H4 (cell line): ENCODE measurements at regions not wholly inside any gene's neighbourhood (a gene's known extent, or its start where the extent isn't known, plus 50 kb on each side); places are given as distances from the start of the nearest gene placed in this dataset.

ENCODE experiments used
- DNase-seq: peaks from one replicate; pipeline ENCODE4 v3.0.0-alpha.2; 2015; ENCODE audit warnings: low spot score

GRCh38 chr12:93299262-93299846, 78.4 kb upstream of the NUDT4 start:
- no peak for DNase-seq

GRCh38 chr12:93300611-93301021, 77.1 kb upstream of the NUDT4 start:
- no peak for DNase-seq

GRCh38 chr12:93302331-93303229, 75.1 kb upstream of the NUDT4 start:
- DNase-seq, result no peak

GRCh38 chr12:93306636-93307035, 71.1 kb upstream of the NUDT4 start:
- no peak for DNase-seq

- DNase-seq, result no peak
Observed at GRCh38 chr12:93308281-93308680, 69.4 kb upstream of the NUDT4 start.

- DNase-seq, result no peak
Observed at GRCh38 chr12:93311827-93312226, 65.9 kb upstream of the NUDT4 start.

GRCh38 chr12:93314177-93314497, 63.6 kb upstream of the NUDT4 start:
- DNase-seq, result no peak

GRCh38 chr12:93315385-93315906, 62.3 kb upstream of the NUDT4 start:
- no peak for DNase-seq

GRCh38 chr12:93315907-93316622, 61.7 kb upstream of the NUDT4 start:
- no peak for DNase-seq

GRCh38 chr12:93316623-93316971, 61.1 kb upstream of the NUDT4 start:
- no peak for DNase-seq

GRCh38 chr12:93317227-93317626, 60.5 kb upstream of the NUDT4 start:
- no peak for DNase-seq

GRCh38 chr12:93318720-93319522, 58.8 kb upstream of the NUDT4 start:
- no peak for DNase-seq

- DNase-seq, result no peak
Observed at GRCh38 chr12:93319523-93320050, 58.1 kb upstream of the NUDT4 start.

- DNase-seq, result peak; percentile 20
Observed at GRCh38 chr12:93322784-93323183, 54.9 kb upstream of the NUDT4 start.

- no peak for DNase-seq
Observed at GRCh38 chr12:93323625-93324329, 53.9 kb upstream of the NUDT4 start.

GRCh38 chr12:93325855-93326254, 51.9 kb upstream of the NUDT4 start:
- no peak for DNase-seq
